ENCODE measurements at regions not wholly inside any gene's neighbourhood (a gene's known extent, or its start where the extent isn't known, plus 50 kb on each side); places are given as distances from the start of the nearest gene placed in this dataset.

- TF ChIP-seq CTCF (IDR thresholded peaks at IDR 0.05; ENCODE audit: low read length) (no peak), EZH2phosphoT487 (IDR thresholded peaks at IDR 0.05; ENCODE audit: low read length) (no peak), EZH2 (optimal IDR thresholded peaks at IDR 0.05; ENCODE audit: low read depth, low read length) (no peak)
These were observed 467.4 kb upstream of the FZD8 start for GRCh38 chr10:36109399-36110023.

Data from MM.1S (cell line).